Body of pancreas (tissue), 4 donors: ENCODE measurements at regions not wholly inside any gene's neighbourhood (a gene's known extent, or its start where the extent isn't known, plus 50 kb on each side); places are given as distances from the start of the nearest gene placed in this dataset.

Experiments
- ATAC-seq: fragments of 150-250 bp; one replicate; pipeline ENCODE4 v1.9.1; 2016
- DNase-seq, 4 donors: peaks; one replicate each; pipeline ENCODE4 v3.0.0-alpha.2; 2019
- H3K27ac ChIP-seq, 4 donors: fragments of 200-600 bp; sonication (generic); 1 replicate in 3 of 4; 2 replicates in 1 of 4; pipeline versions ENCODE4 v1.5.1 to v1.6.1; 2016 to 2019; ENCODE audit warnings: mild to moderate bottlenecking in 1 of 4, mixed read lengths in 1 of 4, moderate library complexity in 1 of 4
- H3K27me3 ChIP-seq, 2 donors: fragments of 200-600 bp; sonication (generic); one replicate each; pipeline ENCODE4 v1.6.0; 2016; ENCODE audit warnings: mild to moderate bottlenecking in 1 of 2
- H3K36me3 ChIP-seq, 2 donors: fragments of 200-600 bp; sonication (generic); replicated peaks in 1 of 2; 2 replicates each; pipeline ENCODE4 v1.5.1; 2016; ENCODE audit warnings: low read depth in 2 of 2; ENCODE audit not compliant: insufficient read depth in 1 of 2
- H3K4me1 ChIP-seq: fragments of 200-600 bp; sonication (generic); one replicate; pipeline ENCODE4 v1.6.0; 2016
- H3K4me3 ChIP-seq, 2 donors: fragments of 200-600 bp; sonication (generic); 1 replicate in 1 of 2; 2 replicates in 1 of 2; pipeline ENCODE4 v1.5.1; 2016 to 2019
- H3K9me3 ChIP-seq, 3 donors: fragments of 200-600 bp; sonication (generic); 1 replicate in 2 of 3; 2 replicates in 1 of 3; pipeline ENCODE4 v1.5.1; 2016
- CTCF ChIP-seq, 7 experiments: fragments of 450-650 bp in 4 of 7; fragments of 200-600 bp in 3 of 7; sonication (generic) in 3 of 7; IDR thresholded peaks; one replicate each; pipeline ENCODE4 v1.5.1; 2016 to 2019; ENCODE audit warnings: antibody characterized with exemption in 7 of 7
- POLR2A ChIP-seq, 3 donors: fragments of 450-650 bp; IDR thresholded peaks; one replicate each; pipeline ENCODE4 v1.6.1; 2016; ENCODE audit warnings: antibody characterized with exemption in 3 of 3, mild to moderate bottlenecking in 2 of 3
- WGBS, 2 donors: methylation state at CpG; one replicate each; pipeline ENCODE4 v1.1.5; 2017; 5-methylcytosine and 5-hydroxymethylcytosine counted together
- intact Hi-C: fragments of 100-400 bp; cut with DNase I; formaldehyde crosslinking; loops from one replicate; pipeline ENCODE4 v1.15.1; 2023

- Histone ChIP-seq H3K27ac (no peak overlapping the region), H3K27me3 (no peaks in the 10 kb centered on the region), H3K4me1 (no peaks in the 10 kb centered on the region), H3K36me3 (no peaks in the 10 kb centered on the region), H3K4me3 (no peak overlapping the region), H3K9me3 (no peaks in the 10 kb centered on the region)
- ATAC-seq = no peak
- intact Hi-C loops = no loop called here
- DNase-seq = no peak
- TF ChIP-seq POLR2A (IDR thresholded peaks at IDR 0.05) (no peak), CTCF (IDR thresholded peaks at IDR 0.05) (no peak)
- 61 to 74% methylated on average over 6 of the region's 6 CpGs for WGBS, 2 donors
Measured at GRCh38 chr16:49026566-49027181, 255.0 kb downstream of the CBLN1 start.

- Histone ChIP-seq H3K9me3 (no peaks in the 10 kb centered on the region), H3K27ac (no peak overlapping the region), H3K4me1 (no peaks in the 10 kb centered on the region), H3K4me3 (no peak overlapping the region), H3K36me3 (no peaks in the 10 kb centered on the region), H3K27me3 (no peaks in the 10 kb centered on the region)
- no peak for TF ChIP-seq CTCF (IDR thresholded peaks at IDR 0.05)
- no peak for TF ChIP-seq POLR2A (IDR thresholded peaks at IDR 0.05)
- intact Hi-C loops = no loop called here
- DNase-seq (no peak), ATAC-seq (no peak)
- 66 to 69% methylated on average over 8 of the region's 8 CpGs for WGBS, 2 donors
Measured at GRCh38 chr16:49024896-49025295, 256.7 kb downstream of the CBLN1 start.

DNA sequence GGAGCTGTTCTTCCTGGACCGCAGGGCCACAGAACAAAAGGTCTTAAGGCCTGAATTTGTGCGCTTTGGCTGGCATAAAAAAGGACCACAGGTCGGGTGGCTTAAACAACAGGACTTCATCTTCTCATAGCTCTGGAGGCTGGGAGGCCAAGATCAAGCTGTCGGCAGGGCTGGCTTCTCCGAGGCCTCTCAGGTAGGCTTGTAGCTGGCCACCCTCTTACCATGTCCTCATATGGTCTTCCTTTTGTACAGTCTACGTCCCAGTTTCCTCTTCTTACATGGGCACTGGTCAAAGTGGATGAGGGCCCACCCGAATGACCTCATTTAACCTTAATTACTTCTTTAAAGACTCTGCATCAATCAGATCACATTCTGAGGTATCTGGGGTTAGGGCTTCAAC is 257.6 kb downstream of the CBLN1 start:
- no peak for TF ChIP-seq CTCF (IDR thresholded peaks at IDR 0.05)
- TF ChIP-seq POLR2A (IDR thresholded peaks at IDR 0.05) = no peak
- DNase-seq (no peak), ATAC-seq (no peak)
- 77 to 78% methylated on average over 7 of the region's 7 CpGs for WGBS, 2 donors
- Histone ChIP-seq H3K36me3 (no peaks in the 10 kb centered on the region), H3K4me3 (no peak overlapping the region), H3K27me3 (no peaks in the 10 kb centered on the region), H3K9me3 (no peaks in the 10 kb centered on the region), H3K27ac (no peak overlapping the region), H3K4me1 (no peaks in the 10 kb centered on the region)
- intact Hi-C loops = no loop called here

DNA sequence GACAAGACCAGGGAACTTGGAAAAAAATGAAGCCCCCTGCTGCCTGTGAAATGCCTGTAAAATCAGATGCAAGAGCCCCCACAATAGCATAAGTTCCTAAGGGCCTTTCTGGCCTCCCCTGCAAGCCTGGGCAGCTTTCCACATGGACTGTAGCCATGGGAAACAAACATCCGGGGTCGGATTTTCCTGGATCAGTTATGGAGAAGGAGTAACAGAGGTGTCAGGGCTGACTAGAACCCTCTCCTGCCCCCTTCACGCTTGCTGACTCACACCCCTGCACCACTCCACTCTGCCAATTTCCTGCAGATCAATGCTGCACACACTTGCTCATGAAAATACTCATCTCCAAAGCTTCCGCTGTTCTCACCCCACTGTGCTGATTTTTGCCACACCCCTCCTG is 258.6 kb downstream of the CBLN1 start:
- peak in 3 of 4 donors; percentile 9 to 46 (median 31) for DNase-seq

More for the DNA sequence above, 258.6 kb downstream of the CBLN1 start:
- ATAC-seq = no peak
- Histone ChIP-seq H3K27ac (no peak overlapping the region), H3K9me3 (no peaks in the 10 kb centered on the region), H3K4me1 (no peaks in the 10 kb centered on the region), H3K36me3 (no peaks in the 10 kb centered on the region), H3K4me3 (no peak overlapping the region), H3K27me3 (peaks cover 0 to 7% of the 10 kb centered on the region in 2 donors)
- WGBS, 2 donors = 20 to 23% methylated on average over 2 to 4 of the region's 4 CpGs
- TF ChIP-seq POLR2A (IDR thresholded peaks at IDR 0.05) = no peak
- no peak for TF ChIP-seq CTCF (IDR thresholded peaks at IDR 0.05)
- intact Hi-C loops = no loop called here
